MM.1S (cell line): ENCODE measurements at regions not wholly inside any gene's neighbourhood (a gene's known extent, or its start where the extent isn't known, plus 50 kb on each side); places are given as distances from the start of the nearest gene placed in this dataset.

Experiments used
- DNase-seq: peaks from one replicate; pipeline ENCODE4 v3.0.0-alpha.2; 2015
- H2AFZ ChIP-seq: fragments of 300-600 bp; sonication (generic); 2 replicates; pipeline ENCODE4 v1.6.0; 2016; ENCODE audit warnings: antibody characterized with exemption, low read length
- H3F3A ChIP-seq: fragments of 300-600 bp; sonication (generic); 2 replicates; pipeline ENCODE4 v1.6.1; 2016; ENCODE audit warnings: mild to moderate bottlenecking, antibody characterized with exemption, low read length, moderate library complexity, mixed read lengths; ENCODE audit not compliant: insufficient read depth
- H3K27ac ChIP-seq: fragments of 300-600 bp; sonication (generic); 2 replicates; pipeline ENCODE4 v1.5.1; 2016; ENCODE audit warnings: mild to moderate bottlenecking, low read length
- H3K27me3 ChIP-seq: fragments of 300-600 bp; sonication (generic); replicated peaks from 2 replicates; pipeline ENCODE4 v1.6.0; 2016; ENCODE audit warnings: low read length; ENCODE audit not compliant: insufficient read depth
- H3K36me3 ChIP-seq: fragments of 300-600 bp; sonication (generic); replicated peaks from 2 replicates; pipeline ENCODE4 v1.6.1; 2016; ENCODE audit warnings: mild to moderate bottlenecking, low read length, mixed read lengths; ENCODE audit not compliant: insufficient read depth
- H3K4me1 ChIP-seq: fragments of 300-600 bp; sonication (generic); 2 replicates; pipeline ENCODE4 v1.6.1; 2016; ENCODE audit warnings: low read length, mixed read lengths
- H3K4me2 ChIP-seq: fragments of 300-600 bp; sonication (generic); 2 replicates; pipeline ENCODE4 v1.6.0; 2016; ENCODE audit warnings: low read depth, low read length
- H3K4me3 ChIP-seq: fragments of 300-600 bp; sonication (generic); 2 replicates; pipeline ENCODE4 v1.5.1; 2016; ENCODE audit warnings: low read length, mixed read lengths
- H3K79me2 ChIP-seq: fragments of 300-600 bp; sonication (generic); 2 replicates; pipeline ENCODE4 v1.6.1; 2016; ENCODE audit warnings: mixed run types, low read length, mixed read lengths
- H3K9ac ChIP-seq: fragments of 300-600 bp; sonication (generic); 2 replicates; pipeline ENCODE4 v1.6.1; 2016; ENCODE audit warnings: low read length, mixed read lengths
- H3K9me2 ChIP-seq: fragments of 300-600 bp; sonication (generic); replicated peaks from 2 replicates; pipeline ENCODE4 v1.6.1; 2016; ENCODE audit warnings: mild to moderate bottlenecking, low read length, mixed read lengths; ENCODE audit not compliant: insufficient read depth
- H3K9me3 ChIP-seq: fragments of 300-600 bp; sonication (generic); replicated peaks from 2 replicates; pipeline ENCODE4 v1.6.1; 2016; ENCODE audit warnings: mild to moderate bottlenecking, low read length, mixed read lengths; ENCODE audit not compliant: insufficient read depth
- H4K20me1 ChIP-seq: fragments of 300-600 bp; sonication (generic); 2 replicates; pipeline ENCODE4 v1.6.1; 2016; ENCODE audit warnings: mild to moderate bottlenecking, low read length, moderate library complexity, mixed read lengths; ENCODE audit not compliant: insufficient read depth
- EZH2 ChIP-seq: fragments of 300-600 bp; sonication (generic); optimal IDR thresholded peaks from 2 replicates; pipeline ENCODE3; 2017; ENCODE audit warnings: low read depth, mild to moderate bottlenecking, antibody characterized with exemption, low read length, mixed read lengths
- EZH2phosphoT487 ChIP-seq: fragments of 300-600 bp; sonication (generic); IDR thresholded peaks from 2 replicates; pipeline ENCODE4 v1.6.1; 2018; ENCODE audit warnings: antibody characterized with exemption, low read length
- TF ChIP-seq, protein P1 (sequence below): fragments of 300-600 bp; sonication (generic); IDR thresholded peaks from 2 replicates; pipeline ENCODE4 v1.5.1; 2016; ENCODE audit warnings: antibody characterized with exemption, low read length, mixed read lengths

DNA sequence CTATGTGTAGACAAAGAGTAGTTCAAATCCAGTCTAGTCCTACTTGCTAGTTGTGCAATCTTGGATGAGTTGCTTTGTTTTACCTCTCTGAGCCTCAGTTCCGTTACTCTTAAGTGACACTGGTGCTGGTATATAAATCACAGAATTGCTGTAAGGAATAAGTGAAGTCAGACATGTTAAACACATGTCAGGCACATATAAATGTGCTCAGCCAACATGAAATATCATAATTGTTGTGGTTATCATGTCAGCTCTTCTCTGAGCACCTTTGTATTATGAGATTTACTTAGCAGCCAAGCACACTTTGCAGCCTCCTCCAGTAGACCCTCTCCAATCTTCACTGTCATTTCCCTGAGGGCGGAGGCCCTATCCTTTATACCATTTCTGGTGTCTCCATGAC is 87.9 kb upstream of the PAK3 start:
- no peak overlapping the region for H3K4me2 ChIP-seq
- H3K79me2 ChIP-seq = no peaks in the 10 kb centered on the region
- no peak overlapping the region for H3K9ac ChIP-seq
- no peak for TF ChIP-seq EZH2
- no peak for TF ChIP-seq EZH2phosphoT487
- TF ChIP-seq, protein P1, sequence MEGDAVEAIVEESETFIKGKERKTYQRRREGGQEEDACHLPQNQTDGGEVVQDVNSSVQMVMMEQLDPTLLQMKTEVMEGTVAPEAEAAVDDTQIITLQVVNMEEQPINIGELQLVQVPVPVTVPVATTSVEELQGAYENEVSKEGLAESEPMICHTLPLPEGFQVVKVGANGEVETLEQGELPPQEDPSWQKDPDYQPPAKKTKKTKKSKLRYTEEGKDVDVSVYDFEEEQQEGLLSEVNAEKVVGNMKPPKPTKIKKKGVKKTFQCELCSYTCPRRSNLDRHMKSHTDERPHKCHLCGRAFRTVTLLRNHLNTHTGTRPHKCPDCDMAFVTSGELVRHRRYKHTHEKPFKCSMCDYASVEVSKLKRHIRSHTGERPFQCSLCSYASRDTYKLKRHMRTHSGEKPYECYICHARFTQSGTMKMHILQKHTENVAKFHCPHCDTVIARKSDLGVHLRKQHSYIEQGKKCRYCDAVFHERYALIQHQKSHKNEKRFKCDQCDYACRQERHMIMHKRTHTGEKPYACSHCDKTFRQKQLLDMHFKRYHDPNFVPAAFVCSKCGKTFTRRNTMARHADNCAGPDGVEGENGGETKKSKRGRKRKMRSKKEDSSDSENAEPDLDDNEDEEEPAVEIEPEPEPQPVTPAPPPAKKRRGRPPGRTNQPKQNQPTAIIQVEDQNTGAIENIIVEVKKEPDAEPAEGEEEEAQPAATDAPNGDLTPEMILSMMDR = no peak
- H3K4me3 ChIP-seq = no peak overlapping the region
- no peak overlapping the region for H3K27ac ChIP-seq
- H3F3A ChIP-seq = no peaks in the 10 kb centered on the region
- no peaks in the 10 kb centered on the region for H3K27me3 ChIP-seq
- H3K9me3 ChIP-seq = no peaks in the 10 kb centered on the region
- DNase-seq = no peak
- no peaks in the 10 kb centered on the region for H3K36me3 ChIP-seq
- no peaks in the 10 kb centered on the region for H3K4me1 ChIP-seq
- no peaks in the 10 kb centered on the region for H3K9me2 ChIP-seq
- no peak overlapping the region for H2AFZ ChIP-seq
- no peaks in the 10 kb centered on the region for H4K20me1 ChIP-seq

DNA sequence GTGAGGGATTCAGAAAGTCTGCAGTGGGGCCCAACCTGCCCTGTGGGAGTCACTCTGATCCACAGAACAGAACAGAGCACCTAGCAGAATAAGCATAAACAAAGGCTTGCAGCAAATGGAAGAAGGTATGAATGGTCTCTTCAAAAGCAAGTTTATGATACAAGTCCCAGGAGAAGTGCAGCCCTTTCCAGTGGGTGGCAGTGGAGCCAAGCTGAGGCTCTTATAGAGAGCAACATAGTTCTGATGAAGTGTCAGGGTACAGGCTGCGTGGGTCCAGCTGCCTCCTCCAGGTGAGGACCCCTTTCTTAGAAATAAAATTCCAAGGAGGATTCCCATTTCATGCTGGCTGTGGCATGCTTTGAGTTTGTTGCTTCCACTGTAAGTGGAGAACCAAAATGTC is 88.8 kb upstream of the PAK3 start:
- Histone ChIP-seq H2AFZ (no peak overlapping the region), H3K9me3 (no peaks in the 10 kb centered on the region), H3K79me2 (no peaks in the 10 kb centered on the region), H3K27me3 (no peaks in the 10 kb centered on the region), H3K4me3 (no peak overlapping the region), H4K20me1 (no peaks in the 10 kb centered on the region), H3K4me1 (no peaks in the 10 kb centered on the region), H3K9me2 (no peaks in the 10 kb centered on the region), H3K27ac (no peak overlapping the region), H3F3A (no peaks in the 10 kb centered on the region), H3K36me3 (no peaks in the 10 kb centered on the region), H3K9ac (no peak overlapping the region), H3K4me2 (no peak overlapping the region)
- no peak for DNase-seq
- TF ChIP-seq EZH2phosphoT487 (no peak), EZH2 (no peak)
- TF ChIP-seq, protein P1 = no peak

DNA sequence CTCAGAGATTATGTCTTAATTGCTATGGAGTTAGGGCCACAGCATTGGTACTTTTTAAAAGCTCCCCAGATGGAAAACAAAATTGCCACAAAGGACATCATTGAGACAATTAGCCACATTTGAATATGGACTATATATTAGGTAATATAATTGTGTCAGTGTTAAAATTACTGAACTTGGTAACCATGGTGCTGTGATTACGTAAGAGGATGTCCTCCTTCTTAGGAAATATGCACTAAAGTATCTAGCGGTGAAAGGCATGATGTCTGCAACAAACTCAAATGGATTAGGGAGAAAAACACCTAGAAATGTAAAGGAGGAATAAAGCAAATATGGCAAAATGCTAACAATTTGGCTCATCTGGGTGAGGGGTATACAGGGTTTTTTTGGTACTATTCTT is 89.9 kb upstream of the PAK3 start:
- Histone ChIP-seq H3K9me3 (no peaks in the 10 kb centered on the region), H3K9ac (no peak overlapping the region), H3K27ac (no peak overlapping the region), H3K9me2 (no peaks in the 10 kb centered on the region), H3F3A (no peaks in the 10 kb centered on the region), H3K79me2 (no peaks in the 10 kb centered on the region), H3K4me2 (no peak overlapping the region), H3K36me3 (no peaks in the 10 kb centered on the region), H3K4me1 (no peaks in the 10 kb centered on the region), H3K27me3 (no peaks in the 10 kb centered on the region), H4K20me1 (no peaks in the 10 kb centered on the region), H2AFZ (no peak overlapping the region), H3K4me3 (no peak overlapping the region)
- no peak for TF ChIP-seq EZH2phosphoT487
- TF ChIP-seq, protein P1 = no peak
- DNase-seq = no peak

DNA sequence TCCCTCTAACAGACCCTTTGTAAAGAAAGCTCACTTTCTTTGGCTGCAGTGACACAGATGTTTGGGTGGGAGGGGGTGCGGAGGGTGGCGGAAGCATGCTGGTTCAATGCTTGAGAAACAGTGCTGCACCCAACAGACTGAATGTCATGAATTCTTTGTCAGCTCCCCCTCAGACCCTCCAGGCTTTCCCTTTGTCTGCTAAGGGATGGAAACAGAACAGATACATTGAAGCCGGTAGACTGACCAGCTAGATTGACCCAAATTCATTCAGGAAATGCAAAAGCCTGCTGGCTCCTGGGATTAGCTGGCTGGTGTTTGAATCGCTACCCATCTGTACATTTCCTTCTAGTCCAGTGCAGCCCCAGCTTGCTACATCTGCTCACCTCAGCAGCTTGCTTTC is 90.8 kb upstream of the PAK3 start:
- no peak overlapping the region for H3K27ac ChIP-seq
- H3K27me3 ChIP-seq = no peaks in the 10 kb centered on the region
- H3K9ac ChIP-seq = no peak overlapping the region
- no peaks in the 10 kb centered on the region for H3K4me1 ChIP-seq
- H3K9me2 ChIP-seq = no peaks in the 10 kb centered on the region
- H3K4me2 ChIP-seq = no peak overlapping the region
- H3K36me3 ChIP-seq = no peaks in the 10 kb centered on the region
- no peak overlapping the region for H2AFZ ChIP-seq
- no peaks in the 10 kb centered on the region for H4K20me1 ChIP-seq
- H3K4me3 ChIP-seq = no peak overlapping the region
- TF ChIP-seq, protein P1 = no peak
- TF ChIP-seq EZH2 (no peak), EZH2phosphoT487 (no peak)
- no peaks in the 10 kb centered on the region for H3K79me2 ChIP-seq
- no peaks in the 10 kb centered on the region for H3F3A ChIP-seq
- DNase-seq = no peak
- H3K9me3 ChIP-seq = no peaks in the 10 kb centered on the region
